ENCODE measurements at regions not wholly inside any gene's neighbourhood (a gene's known extent, or its start where the extent isn't known, plus 50 kb on each side); places are given as distances from the start of the nearest gene placed in this dataset.

DNA sequence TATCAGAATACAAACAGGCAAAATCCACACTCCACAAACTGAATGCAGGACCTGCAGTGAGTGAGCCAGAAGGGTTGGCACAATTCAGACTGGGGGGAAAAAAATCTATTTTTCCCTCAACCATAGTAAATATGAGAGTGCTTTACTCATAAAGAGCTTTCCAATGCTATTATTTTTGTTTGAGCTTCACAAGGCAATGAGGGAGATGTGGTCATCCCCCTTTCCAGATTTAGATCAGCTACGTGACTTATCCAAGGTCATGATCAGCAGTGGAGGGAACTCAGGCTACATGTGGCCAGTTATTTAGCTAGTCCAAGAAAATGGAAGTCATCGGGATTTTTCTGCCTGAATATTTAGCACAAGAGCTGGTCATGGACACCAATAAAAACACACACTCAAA lies 120.4 kb upstream of the KLF7 start:
- no peaks in the 10 kb centered on the region for H3K4me1 ChIP-seq
- no peaks in the 10 kb centered on the region for H3K27me3 ChIP-seq
- TF ChIP-seq, protein P1, sequence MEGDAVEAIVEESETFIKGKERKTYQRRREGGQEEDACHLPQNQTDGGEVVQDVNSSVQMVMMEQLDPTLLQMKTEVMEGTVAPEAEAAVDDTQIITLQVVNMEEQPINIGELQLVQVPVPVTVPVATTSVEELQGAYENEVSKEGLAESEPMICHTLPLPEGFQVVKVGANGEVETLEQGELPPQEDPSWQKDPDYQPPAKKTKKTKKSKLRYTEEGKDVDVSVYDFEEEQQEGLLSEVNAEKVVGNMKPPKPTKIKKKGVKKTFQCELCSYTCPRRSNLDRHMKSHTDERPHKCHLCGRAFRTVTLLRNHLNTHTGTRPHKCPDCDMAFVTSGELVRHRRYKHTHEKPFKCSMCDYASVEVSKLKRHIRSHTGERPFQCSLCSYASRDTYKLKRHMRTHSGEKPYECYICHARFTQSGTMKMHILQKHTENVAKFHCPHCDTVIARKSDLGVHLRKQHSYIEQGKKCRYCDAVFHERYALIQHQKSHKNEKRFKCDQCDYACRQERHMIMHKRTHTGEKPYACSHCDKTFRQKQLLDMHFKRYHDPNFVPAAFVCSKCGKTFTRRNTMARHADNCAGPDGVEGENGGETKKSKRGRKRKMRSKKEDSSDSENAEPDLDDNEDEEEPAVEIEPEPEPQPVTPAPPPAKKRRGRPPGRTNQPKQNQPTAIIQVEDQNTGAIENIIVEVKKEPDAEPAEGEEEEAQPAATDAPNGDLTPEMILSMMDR (IDR thresholded peaks at IDR 0.05), result no peak
- intact Hi-C loops (cut with DNase I), result loop anchor here (10.0 kb wide), 1 partner anchor 149 kb away; no protein-coding TSS in a partner anchor
- no peak for DNase-seq (ENCODE audit: low spot score in 2 of 2)
- H3K36me3 ChIP-seq, result no peaks in the 10 kb centered on the region
- H3K27ac ChIP-seq, result no peak overlapping the region
- H3K4me3 ChIP-seq, result no peak overlapping the region
- no peaks in the 10 kb centered on the region for H3K9me3 ChIP-seq

- H3K36me3 ChIP-seq, result no peaks in the 10 kb centered on the region
- intact Hi-C loops (cut with DNase I), result loop anchor here (10.0 kb wide), 1 partner anchor 146 kb away; no protein-coding TSS in a partner anchor
- H3K9me3 ChIP-seq, result no peaks in the 10 kb centered on the region
- H3K27ac ChIP-seq, result no peak overlapping the region
- TF ChIP-seq, protein P1 (IDR thresholded peaks at IDR 0.05), result no peak
- no peaks in the 10 kb centered on the region for H3K27me3 ChIP-seq
- no peak overlapping the region for H3K4me3 ChIP-seq
- no peak for DNase-seq (ENCODE audit: low spot score in 2 of 2)
- H3K4me1 ChIP-seq, result no peaks in the 10 kb centered on the region
Observed at GRCh38 chr2:207288628-207289027, 122.9 kb upstream of the KLF7 start.

DNA sequence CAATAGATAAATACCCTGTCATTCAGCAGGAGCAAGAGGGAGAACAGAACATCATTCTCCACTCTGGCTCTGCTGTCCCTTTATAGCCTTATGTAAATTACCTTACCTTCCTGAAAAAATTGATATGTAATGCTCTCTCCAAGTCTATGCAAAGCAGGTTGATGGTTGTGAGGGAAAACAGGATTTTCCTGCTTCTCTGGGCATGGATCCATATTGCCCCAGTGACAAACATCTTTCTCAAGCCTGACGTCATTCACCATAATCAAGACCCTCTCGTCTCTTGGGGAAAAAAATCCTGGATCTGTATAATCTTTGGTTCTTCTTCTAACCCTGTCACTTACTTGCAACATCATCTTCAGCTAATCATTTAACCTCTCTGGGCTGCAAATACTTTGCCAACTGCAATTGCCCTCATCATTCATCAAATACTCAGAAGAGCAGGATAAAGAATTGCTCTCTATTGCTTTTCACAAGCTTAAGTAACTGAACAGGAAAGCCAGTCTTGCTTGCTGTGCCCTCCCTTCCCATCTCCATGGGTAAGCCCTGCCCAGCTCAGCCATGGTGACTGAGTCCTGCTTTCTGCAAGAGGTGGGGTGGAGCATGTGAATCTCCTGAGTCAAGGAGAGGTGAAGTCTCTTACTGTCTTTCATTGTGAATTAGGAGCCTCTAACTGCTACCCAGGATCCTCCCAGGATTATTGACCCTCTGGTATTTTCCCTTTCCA lies 123.7 kb upstream of the KLF7 start:
- no peaks in the 10 kb centered on the region for H3K27me3 ChIP-seq
- intact Hi-C loops (cut with DNase I), result loop anchor here (10.0 kb wide), 1 partner anchor 145 kb away; no protein-coding TSS in a partner anchor
- TF ChIP-seq, protein P1 (IDR thresholded peaks at IDR 0.05), result no peak
- DNase-seq (ENCODE audit: low spot score in 2 of 2), result no peak
- H3K36me3 ChIP-seq, result no peaks in the 10 kb centered on the region
- no peak overlapping the region for H3K27ac ChIP-seq
- H3K4me3 ChIP-seq, result no peak overlapping the region
- no peaks in the 10 kb centered on the region for H3K4me1 ChIP-seq
- H3K9me3 ChIP-seq, result no peaks in the 10 kb centered on the region

- TF ChIP-seq, protein P1 (IDR thresholded peaks at IDR 0.05), result no peak
- H3K27me3 ChIP-seq, result no peaks in the 10 kb centered on the region
- no peak for DNase-seq (ENCODE audit: low spot score in 2 of 2)
- H3K9me3 ChIP-seq, result no peaks in the 10 kb centered on the region
- no peak overlapping the region for H3K4me3 ChIP-seq
- no peak overlapping the region for H3K27ac ChIP-seq
- H3K4me1 ChIP-seq, result no peaks in the 10 kb centered on the region
- intact Hi-C loops (cut with DNase I), result no loop called here
- H3K36me3 ChIP-seq, result no peaks in the 10 kb centered on the region
Observed at GRCh38 chr2:207290833-207291624, 125.3 kb upstream of the KLF7 start.

DNA sequence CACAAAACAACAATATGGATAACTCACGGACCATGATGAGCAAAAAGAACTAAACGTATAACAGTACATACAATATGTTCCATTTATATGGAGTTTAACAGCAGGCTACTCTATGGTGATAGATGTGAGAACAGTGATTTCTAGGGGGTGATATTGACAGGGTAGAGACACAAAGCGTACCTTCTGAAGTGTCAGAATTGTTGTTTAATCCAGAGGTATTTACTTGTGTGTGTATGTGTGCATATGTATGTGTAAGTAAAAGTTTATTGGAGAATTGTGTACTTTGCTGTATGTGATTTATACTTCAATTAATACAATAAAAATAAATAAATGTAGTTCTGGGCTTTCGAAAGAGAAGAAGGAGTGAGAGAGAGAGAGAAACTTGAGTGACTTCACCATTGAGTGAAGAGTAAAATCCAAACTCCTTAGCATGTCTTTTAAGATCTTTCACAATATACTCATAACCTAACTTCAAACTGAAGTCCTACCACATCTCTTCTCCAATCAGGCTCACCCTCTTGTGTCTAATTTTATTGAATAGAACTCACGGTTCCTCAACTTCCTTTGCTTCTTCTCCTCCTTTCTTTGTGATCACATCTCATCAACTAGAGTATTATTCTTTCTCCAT lies 126.0 kb upstream of the KLF7 start:
- H3K9me3 ChIP-seq, result no peaks in the 10 kb centered on the region
- no peaks in the 10 kb centered on the region for H3K36me3 ChIP-seq
- H3K4me3 ChIP-seq, result no peak overlapping the region
- H3K27me3 ChIP-seq, result no peaks in the 10 kb centered on the region
- H3K4me1 ChIP-seq, result no peaks in the 10 kb centered on the region
- H3K27ac ChIP-seq, result no peak overlapping the region
- TF ChIP-seq, protein P1 (IDR thresholded peaks at IDR 0.05), result no peak
- no peak for DNase-seq (ENCODE audit: low spot score in 2 of 2)
- intact Hi-C loops (cut with DNase I), result no loop called here

Data from ascending aorta (tissue), 2 donors.